OCI-LY3 (cell line): ENCODE measurements at regions not wholly inside any gene's neighbourhood (a gene's known extent, or its start where the extent isn't known, plus 50 kb on each side); places are given as distances from the start of the nearest gene placed in this dataset.

ENCODE experiments used
- H2AFZ ChIP-seq: fragments of 200-600, 300-600 bp; shearing (Covaris generic); 2 replicates; pipeline ENCODE4 v1.6.0; 2014; ENCODE audit warnings: antibody characterized with exemption, low read depth, low read length
- H3K27ac ChIP-seq: fragments of 200-600, 300-600 bp; sonication (generic); 2 replicates; pipeline ENCODE4 v1.5.1; 2014; ENCODE audit warnings: mild to moderate bottlenecking, low read length, moderate library complexity, mixed read lengths
- H3K27me3 ChIP-seq: fragments of 200-600, 300-600 bp; sonication (generic); 2 replicates; pipeline ENCODE4 v1.6.1; 2014; ENCODE audit warnings: low read depth, low read length, mixed read lengths
- H3K36me3 ChIP-seq: fragments of 200-600, 300-600 bp; sonication (generic); replicated peaks from 2 replicates; pipeline ENCODE3; 2014; ENCODE audit warnings: low read depth, low read length, mixed read lengths
- H3K4me1 ChIP-seq: fragments of 300-600, 200-600 bp; sonication (generic); 2 replicates; pipeline ENCODE4 v1.6.1; 2014; ENCODE audit warnings: low read length, mixed read lengths
- H3K4me2 ChIP-seq: fragments of 200-600, 300-600 bp; sonication (generic); 2 replicates; pipeline ENCODE4 v1.6.1; 2014; ENCODE audit warnings: low read length, mixed read lengths
- H3K4me3 ChIP-seq: fragments of 300-600, 200-600 bp; sonication (generic); 2 replicates; pipeline ENCODE4 v1.5.1; 2014; ENCODE audit warnings: antibody characterized with exemption, mild to moderate bottlenecking, low read length, moderate library complexity
- H3K79me2 ChIP-seq: fragments of 300-600, 200-600 bp; shearing (Covaris generic); 2 replicates; pipeline ENCODE4 v1.6.1; 2014; ENCODE audit warnings: mild to moderate bottlenecking, low read length, mixed read lengths
- H3K9ac ChIP-seq: fragments of 300-600, 200-600 bp; shearing (Covaris generic); 2 replicates; pipeline ENCODE4 v1.6.0; 2014; ENCODE audit warnings: mild to moderate bottlenecking, low read length, moderate library complexity
- H3K9me3 ChIP-seq: fragments of 200-600, 300-600 bp; shearing (Covaris generic); 2 replicates; pipeline ENCODE4 v1.6.1; 2014; ENCODE audit warnings: low read length, mixed read lengths; ENCODE audit not compliant: insufficient read depth
- H4K20me1 ChIP-seq: fragments of 200-600, 300-600 bp; sonication (generic); 2 replicates; pipeline ENCODE4 v1.6.1; 2016; ENCODE audit warnings: low read length, mixed read lengths; ENCODE audit not compliant: insufficient read depth
- CTCF ChIP-seq: fragments of 200-600, 300-600 bp; sonication (generic); IDR thresholded peaks from 2 replicates; pipeline ENCODE4 v1.5.1; 2014; ENCODE audit warnings: antibody characterized with exemption, low read length, low read depth
- EZH2phosphoT487 ChIP-seq: fragments of 200-600 bp; shearing (Covaris generic); IDR thresholded peaks from 2 replicates; pipeline ENCODE4 v1.6.1; 2018; ENCODE audit warnings: antibody characterized with exemption, mixed run types, low read depth

- Histone ChIP-seq H4K20me1 (no peaks in the 10 kb centered on the region), H3K9ac (no peak overlapping the region), H3K4me2 (no peak overlapping the region), H3K9me3 (no peaks in the 10 kb centered on the region), H2AFZ (no peak overlapping the region), H3K36me3 (no peaks in the 10 kb centered on the region), H3K27ac (no peak overlapping the region), H3K4me1 (no peaks in the 10 kb centered on the region), H3K4me3 (no peak overlapping the region), H3K79me2 (no peaks in the 10 kb centered on the region), H3K27me3 (no peaks in the 10 kb centered on the region)
- TF ChIP-seq CTCF (no peak), EZH2phosphoT487 (no peak)
Measured at GRCh38 chr14:28496364-28496763, 270.2 kb upstream of the FOXG1 start.

GRCh38 chr14:28502517-28502916 is 264.1 kb upstream of the FOXG1 start:
- TF ChIP-seq CTCF: no peak
- no peak for TF ChIP-seq EZH2phosphoT487
- no peak overlapping the region for H3K9ac ChIP-seq
- H3K4me2 ChIP-seq: no peak overlapping the region
- H3K9me3 ChIP-seq: no peaks in the 10 kb centered on the region
- no peak overlapping the region for H3K27ac ChIP-seq
- H3K79me2 ChIP-seq: no peaks in the 10 kb centered on the region
- H3K36me3 ChIP-seq: no peaks in the 10 kb centered on the region
- H3K4me3 ChIP-seq: no peak overlapping the region
- no peaks in the 10 kb centered on the region for H3K4me1 ChIP-seq
- no peaks in the 10 kb centered on the region for H3K27me3 ChIP-seq
- H4K20me1 ChIP-seq: no peaks in the 10 kb centered on the region
- no peak overlapping the region for H2AFZ ChIP-seq

GRCh38 chr14:28515571-28515970 is 251.0 kb upstream of the FOXG1 start:
- Histone ChIP-seq H2AFZ (no peak overlapping the region), H3K4me3 (no peak overlapping the region), H3K4me1 (no peaks in the 10 kb centered on the region), H3K4me2 (no peak overlapping the region), H3K9me3 (no peaks in the 10 kb centered on the region), H4K20me1 (no peaks in the 10 kb centered on the region), H3K27me3 (no peaks in the 10 kb centered on the region), H3K27ac (no peak overlapping the region), H3K9ac (no peak overlapping the region), H3K79me2 (no peaks in the 10 kb centered on the region), H3K36me3 (no peaks in the 10 kb centered on the region)
- TF ChIP-seq CTCF: no peak
- TF ChIP-seq EZH2phosphoT487: no peak

GRCh38 chr14:28536889-28537288 is 229.7 kb upstream of the FOXG1 start:
- H2AFZ ChIP-seq: no peak overlapping the region
- H3K27ac ChIP-seq: no peak overlapping the region
- H3K4me2 ChIP-seq: no peak overlapping the region
- no peak overlapping the region for H3K9ac ChIP-seq
- TF ChIP-seq EZH2phosphoT487 (no peak), CTCF (no peak)
- no peaks in the 10 kb centered on the region for H3K27me3 ChIP-seq
- no peak overlapping the region for H3K4me3 ChIP-seq
- H3K36me3 ChIP-seq: no peaks in the 10 kb centered on the region
- no peaks in the 10 kb centered on the region; the same call in 1 of the 2 replicates for H3K9me3 ChIP-seq
- no peaks in the 10 kb centered on the region for H3K79me2 ChIP-seq
- no peaks in the 10 kb centered on the region for H4K20me1 ChIP-seq
- H3K4me1 ChIP-seq: no peaks in the 10 kb centered on the region
